ENCODE measurements at regions not wholly inside any gene's neighbourhood (a gene's known extent, or its start where the extent isn't known, plus 50 kb on each side); places are given as distances from the start of the nearest gene placed in this dataset.
A peak's percentile ranks its signal among the peaks of the same experiment; 100 is the strongest.
"Not testable (repeated sequence)": the region's sequence is repeated elsewhere in the genome, so short reads cannot be mapped to it uniquely, and the experiment has no call there.

GRCh38 chr1:65062339-65062738 lies 85.7 kb upstream of the AK4 start:
- no peak for DNase-seq (ENCODE audit: low read depth)

GRCh38 chr1:65063025-65063424 lies 85.0 kb upstream of the AK4 start:
- no peak for DNase-seq (ENCODE audit: low read depth)

GRCh38 chr1:65064981-65065380 lies 83.0 kb upstream of the AK4 start:
- DNase-seq (ENCODE audit: low read depth), result no peak

- no peak for DNase-seq (ENCODE audit: low read depth)
Observed at GRCh38 chr1:65065524-65066418, 82.2 kb upstream of the AK4 start.

GRCh38 chr1:65066419-65066765 lies 81.6 kb upstream of the AK4 start:
- no peak for DNase-seq (ENCODE audit: low read depth)

- peak; percentile 59 for DNase-seq (ENCODE audit: low read depth)
Observed at GRCh38 chr1:65066766-65067490, 81.1 kb upstream of the AK4 start.

- peak; percentile 56 for DNase-seq (ENCODE audit: low read depth)
Observed at GRCh38 chr1:65067491-65068201, 80.4 kb upstream of the AK4 start.

- peak; percentile 25 for DNase-seq (ENCODE audit: low read depth)
Observed at GRCh38 chr1:65068202-65069010, 79.6 kb upstream of the AK4 start.

- no peak for DNase-seq (ENCODE audit: low read depth)
Observed at GRCh38 chr1:65069011-65069565, 78.9 kb upstream of the AK4 start.

GRCh38 chr1:65072845-65073244 lies 75.2 kb upstream of the AK4 start:
- no peak for DNase-seq (ENCODE audit: low read depth)

GRCh38 chr1:65075123-65075976 lies 72.7 kb upstream of the AK4 start:
- peak; percentile 58 for DNase-seq (ENCODE audit: low read depth)

GRCh38 chr1:65077369-65077768 lies 70.6 kb upstream of the AK4 start:
- DNase-seq (ENCODE audit: low read depth), result no peak

- peak; percentile 34 for DNase-seq (ENCODE audit: low read depth)
Observed at GRCh38 chr1:65079941-65080340, 68.1 kb upstream of the AK4 start.

- DNase-seq (ENCODE audit: low read depth), result no peak
Observed at GRCh38 chr1:65082346-65083040, 65.5 kb upstream of the AK4 start.

GRCh38 chr1:65083263-65083896 lies 64.6 kb upstream of the AK4 start:
- DNase-seq (ENCODE audit: low read depth), result peak; percentile 14

- DNase-seq (ENCODE audit: low read depth), result no peak
Observed at GRCh38 chr1:65084066-65084465, 63.9 kb upstream of the AK4 start.

GRCh38 chr1:65087519-65087918 lies 60.5 kb upstream of the AK4 start:
- DNase-seq (ENCODE audit: low read depth), result not testable (repeated sequence)

GRCh38 chr1:65090406-65090805 lies 57.6 kb upstream of the AK4 start:
- DNase-seq (ENCODE audit: low read depth), result no peak

- DNase-seq (ENCODE audit: low read depth), result no peak
Observed at GRCh38 chr1:65092691-65093090, 55.3 kb upstream of the AK4 start.
